Keratinocyte (primary cell): ENCODE measurements at regions not wholly inside any gene's neighbourhood (a gene's known extent, or its start where the extent isn't known, plus 50 kb on each side); places are given as distances from the start of the nearest gene placed in this dataset.

Experiments
- DNase-seq: peaks from one replicate; pipeline ENCODE4 v3.0.0-alpha.2; 2011; ENCODE audit warnings: low read depth, missing footprints, low spot score
- FAIRE-seq: peaks from 2 replicates; lab custom pipeline; 2011; peaks lifted over from hg19 to GRCh38; lab: Jason Lieb, UNC
- H2AFZ ChIP-seq: 2 replicates; pipeline ENCODE4 v1.6.0; 2012; ENCODE audit warnings: low read length, control low read depth, inconsistent platforms; ENCODE audit not compliant: control insufficient read depth
- H3K27ac ChIP-seq: 2 replicates; pipeline ENCODE4 v1.5.1; 2011; ENCODE audit warnings: low read length; ENCODE audit not compliant: control insufficient read depth, insufficient read depth
- H3K27me3 ChIP-seq: 3 replicates; pipeline ENCODE4 v1.6.0; 2011; ENCODE audit warnings: low read length; ENCODE audit not compliant: control insufficient read depth, insufficient read depth; ENCODE audit errors: extremely low read depth
- H3K36me3 ChIP-seq, 2 experiments: 2 replicates in 1 of 2; 3 replicates in 1 of 2; pipeline ENCODE4 v1.5.1; 2011; ENCODE audit warnings: low read length in 2 of 2, mild to moderate bottlenecking in 1 of 2; ENCODE audit not compliant: control insufficient read depth in 2 of 2, insufficient read depth in 2 of 2; ENCODE audit errors: extremely low read depth in 1 of 2
- H3K4me1 ChIP-seq: 3 replicates; pipeline ENCODE4 v1.5.1; 2011; ENCODE audit warnings: low read length; ENCODE audit not compliant: control insufficient read depth, insufficient read depth; ENCODE audit errors: extremely low read depth
- H3K4me2 ChIP-seq: 3 replicates; pipeline ENCODE4 v1.6.0; 2011; ENCODE audit warnings: low read depth, low read length; ENCODE audit not compliant: control insufficient read depth, insufficient read depth; ENCODE audit errors: extremely low read depth
- H3K4me3 ChIP-seq, 3 experiments: fragments of 200-600 bp in 1 of 3; sonication (generic) in 1 of 3; 2 replicates in 2 of 3; 3 replicates in 1 of 3; pipeline ENCODE4 v1.5.1; 2011 to 2016; ENCODE audit warnings: low read length in 3 of 3, mild to moderate bottlenecking in 3 of 3, control low read depth in 2 of 3, inconsistent platforms in 1 of 3, low read depth in 1 of 3, mixed read lengths in 1 of 3, mixed run types in 1 of 3, moderate library complexity in 1 of 3; ENCODE audit not compliant: control insufficient read depth in 2 of 3, insufficient read depth in 2 of 3; ENCODE audit errors: extremely low read depth in 1 of 3
- H3K79me2 ChIP-seq: 2 replicates; pipeline ENCODE4 v1.6.0; 2012; ENCODE audit warnings: low read length; ENCODE audit not compliant: control insufficient read depth, insufficient read depth
- H3K9ac ChIP-seq: 3 replicates; pipeline ENCODE4 v1.6.0; 2011; ENCODE audit warnings: low read length; ENCODE audit not compliant: control insufficient read depth, insufficient read depth; ENCODE audit errors: extremely low read depth
- H3K9me1 ChIP-seq: 3 replicates; pipeline ENCODE4 v1.6.0; 2011; ENCODE audit warnings: low read length; ENCODE audit not compliant: control insufficient read depth, insufficient read depth; ENCODE audit errors: extremely low read depth
- H3K9me3 ChIP-seq: 2 replicates; pipeline ENCODE4 v1.5.1; 2012; ENCODE audit warnings: low read depth, low read length; ENCODE audit not compliant: control insufficient read depth
- H4K20me1 ChIP-seq: 3 replicates; pipeline ENCODE4 v1.6.0; 2011; ENCODE audit warnings: low read length; ENCODE audit not compliant: control insufficient read depth, insufficient read depth; ENCODE audit errors: extremely low read depth
- CTCF ChIP-seq, 3 experiments: IDR thresholded peaks in 1 of 3; conservative IDR thresholded peaks in 1 of 3; optimal IDR thresholded peaks in 1 of 3; 2 replicates in 2 of 3; 3 replicates in 1 of 3; pipeline versions ENCODE3 to v1.5.1; 2011; ENCODE audit warnings: low read length in 3 of 3, mild to moderate bottlenecking in 3 of 3, moderate library complexity in 2 of 3, control low read depth in 1 of 3, inconsistent platforms in 1 of 3; ENCODE audit not compliant: insufficient read depth in 2 of 3; ENCODE audit errors: extremely low read depth in 1 of 3
- EZH2 ChIP-seq: IDR thresholded peaks from one replicate; pipeline ENCODE4 v1.6.1; 2012; ENCODE audit warnings: inconsistent platforms, mild to moderate bottlenecking, low read length, moderate library complexity
- dilution Hi-C: fragments of 300-500 bp; cut with MboI; formaldehyde crosslinking; loops from one replicate; pipeline ENCODE4 v1.7.0; 2020; ENCODE audit warnings: low sequenced_read_pairs; ENCODE audit not compliant: extremely low pct_ligation_motif_present

- dilution Hi-C loops = no loop called here
- no peak overlapping the region for H3K4me3 ChIP-seq
- no peaks in the 10 kb centered on the region for H3K27me3 ChIP-seq
These were observed 344.9 kb downstream of the CYRIA start for GRCh38 chr2:16320716-16321115.

DNA sequence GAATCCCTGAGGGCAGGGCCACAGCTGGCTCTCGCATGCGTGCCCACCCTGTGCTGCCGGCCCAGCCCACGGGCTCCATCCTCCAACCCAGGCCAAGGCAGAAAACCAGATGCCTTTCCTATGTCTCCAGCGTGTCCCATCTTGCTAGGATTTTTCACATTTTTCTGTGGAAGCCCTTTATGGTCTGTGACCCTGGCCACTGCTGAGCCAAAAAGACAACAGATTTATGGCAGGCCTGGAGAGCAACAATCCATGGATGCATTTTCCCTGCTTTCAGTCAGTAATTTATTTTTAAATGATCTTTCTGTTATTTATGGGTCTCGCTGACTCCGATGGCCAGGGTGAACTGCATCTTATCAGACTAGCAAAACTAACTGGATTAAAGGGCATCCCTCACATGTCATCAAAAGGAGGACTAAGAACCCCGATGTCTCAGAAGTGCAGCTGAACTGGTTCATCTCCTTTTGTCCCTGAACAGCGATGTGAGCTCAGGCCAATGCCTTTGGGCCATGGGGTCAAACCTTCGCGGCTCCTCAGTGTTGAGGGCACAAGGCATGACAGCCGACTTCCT lies 346.0 kb downstream of the CYRIA start:
- no peak for FAIRE-seq

More at GRCh38 chr2:16320716-16321115, 344.9 kb downstream of the CYRIA start:
- no peak for TF ChIP-seq CTCF (optimal IDR thresholded peaks at IDR 0.05 in 1 of 3, IDR thresholded peaks at IDR 0.05 in 1 of 3, conservative IDR thresholded peaks at IDR 0.05 in 1 of 3; ENCODE audit: extremely low read depth in 1 of 3, insufficient read depth in 2 of 3, low read length in 3 of 3)
- TF ChIP-seq EZH2 = no peak
- no peak overlapping the region for H3K27ac ChIP-seq
- H3K36me3 ChIP-seq = no peaks in the 10 kb centered on the region
- H3K9me3 ChIP-seq = no peaks in the 10 kb centered on the region
- H4K20me1 ChIP-seq = no peaks in the 10 kb centered on the region
- H3K9ac ChIP-seq = no peak overlapping the region
- H3K79me2 ChIP-seq = no peaks in the 10 kb centered on the region
- DNase-seq (no peak), FAIRE-seq (no peak)
- no peak overlapping the region for H2AFZ ChIP-seq
- H3K4me1 ChIP-seq = no peaks in the 10 kb centered on the region
- no peak overlapping the region for H3K4me2 ChIP-seq
- H3K9me1 ChIP-seq = no peaks in the 10 kb centered on the region

More for the DNA sequence above, 346.0 kb downstream of the CYRIA start:
- H2AFZ ChIP-seq = no peak overlapping the region
- H3K4me1 ChIP-seq = no peaks in the 10 kb centered on the region
- no peaks in the 10 kb centered on the region for H3K79me2 ChIP-seq
- no peak for DNase-seq
- H3K27me3 ChIP-seq = no peaks in the 10 kb centered on the region
- H3K9ac ChIP-seq = no peak overlapping the region
- H3K36me3 ChIP-seq = no peaks in the 10 kb centered on the region
- no peaks in the 10 kb centered on the region for H3K9me1 ChIP-seq
- H3K4me3 ChIP-seq = no peak overlapping the region
- dilution Hi-C loops = no loop called here
- H4K20me1 ChIP-seq = no peaks in the 10 kb centered on the region
- H3K27ac ChIP-seq = no peak overlapping the region
- H3K4me2 ChIP-seq = no peak overlapping the region
- no peak for TF ChIP-seq CTCF (optimal IDR thresholded peaks at IDR 0.05 in 1 of 3, IDR thresholded peaks at IDR 0.05 in 1 of 3, conservative IDR thresholded peaks at IDR 0.05 in 1 of 3; ENCODE audit: extremely low read depth in 1 of 3, insufficient read depth in 2 of 3, low read length in 3 of 3)
- TF ChIP-seq EZH2 = no peak
- H3K9me3 ChIP-seq = no peaks in the 10 kb centered on the region
